ENCODE measurements at regions not wholly inside any gene's neighbourhood (a gene's known extent, or its start where the extent isn't known, plus 50 kb on each side); places are given as distances from the start of the nearest gene placed in this dataset.

GRCh38 chr1:83065952-83066727 lies 932.8 kb downstream of the TTLL7 start:
- TF ChIP-seq EP300 (IDR thresholded peaks at IDR 0.05) (no peak), CTCF (IDR thresholded peaks at IDR 0.05) (no peak), POLR2A (IDR thresholded peaks at IDR 0.05; ENCODE audit: low read depth) (no peak), POLR2AphosphoS5 (IDR thresholded peaks at IDR 0.05) (no peak)
- intact Hi-C loops (cut with DNase I), result no loop called here
- DNase-seq (ENCODE audit: extremely low spot score), result no peak
- H3K27me3 ChIP-seq, result no peaks in the 10 kb centered on the region
- no peak overlapping the region for H3K27ac ChIP-seq (replicated peaks in 1 of 4)
- H3K36me3 ChIP-seq, result no peaks in the 10 kb centered on the region
- WGBS, result 94% methylated on average over 2 of the region's 2 CpGs
- H3K4me3 ChIP-seq, result no peak overlapping the region
- peaks cover 0 to 4% (median 0%) of the 10 kb centered on the region in 4 donors for H3K9me3 ChIP-seq
- no peaks in the 10 kb centered on the region for H3K4me1 ChIP-seq

GRCh38 chr1:83064589-83065242 lies 934.2 kb downstream of the TTLL7 start:
- H3K27ac ChIP-seq (replicated peaks in 1 of 4), result no peak overlapping the region
- intact Hi-C loops (cut with DNase I), result no loop called here
- DNase-seq (ENCODE audit: extremely low spot score), result no peak
- H3K4me1 ChIP-seq, result no peaks in the 10 kb centered on the region
- no peaks in the 10 kb centered on the region for H3K36me3 ChIP-seq
- peak overlapping the region in 1 of 4 donors; percentile 6 for H3K4me3 ChIP-seq
- H3K9me3 ChIP-seq, result peaks cover 0 to 4% (median 0%) of the 10 kb centered on the region in 4 donors
- TF ChIP-seq CTCF (IDR thresholded peaks at IDR 0.05) (no peak), POLR2AphosphoS5 (IDR thresholded peaks at IDR 0.05) (no peak), EP300 (IDR thresholded peaks at IDR 0.05) (no peak), POLR2A (IDR thresholded peaks at IDR 0.05; ENCODE audit: low read depth) (no peak)
- no peaks in the 10 kb centered on the region for H3K27me3 ChIP-seq
- 95% methylated on average over 4 of the region's 4 CpGs for WGBS

GRCh38 chr1:83060651-83061390 lies 938.1 kb downstream of the TTLL7 start:
- TF ChIP-seq CTCF (IDR thresholded peaks at IDR 0.05), result no peak
- Histone ChIP-seq H3K27me3 (no peaks in the 10 kb centered on the region), H3K36me3 (no peaks in the 10 kb centered on the region), H3K4me1 (no peaks in the 10 kb centered on the region), H3K9me3 (no peaks in the 10 kb centered on the region), H3K4me3 (no peak overlapping the region), H3K27ac (replicated peaks in 1 of 4) (no peak overlapping the region)
- WGBS, result 85% methylated on average over 5 of the region's 5 CpGs
- DNase-seq (ENCODE audit: extremely low spot score), result no peak
- intact Hi-C loops (cut with DNase I), result no loop called here

- WGBS, result 81% methylated on average over 4 of the region's 4 CpGs
- intact Hi-C loops (cut with DNase I), result no loop called here
Observed at GRCh38 chr1:83060221-83060620, 938.7 kb downstream of the TTLL7 start.

More at GRCh38 chr1:83060221-83060620, 938.7 kb downstream of the TTLL7 start:
- no peak overlapping the region for H3K4me3 ChIP-seq
- no peak for TF ChIP-seq CTCF (IDR thresholded peaks at IDR 0.05)
- no peak for TF ChIP-seq POLR2AphosphoS5 (IDR thresholded peaks at IDR 0.05)
- TF ChIP-seq EP300 (IDR thresholded peaks at IDR 0.05), result no peak
- TF ChIP-seq POLR2A (IDR thresholded peaks at IDR 0.05; ENCODE audit: low read depth), result no peak
- H3K4me1 ChIP-seq, result no peaks in the 10 kb centered on the region
- H3K36me3 ChIP-seq, result no peaks in the 10 kb centered on the region
- no peaks in the 10 kb centered on the region for H3K9me3 ChIP-seq
- DNase-seq (ENCODE audit: extremely low spot score), result no peak
- no peaks in the 10 kb centered on the region for H3K27me3 ChIP-seq
- H3K27ac ChIP-seq (replicated peaks in 1 of 4), result no peak overlapping the region
